Stimulated activated CD8-positive, alpha-beta memory T cell treated with anti-CD3 and anti-CD28 coated beads, Interleukin-7, amount 100 ng/mL, for 48 hours (primary cell): ENCODE measurements at regions not wholly inside any gene's neighbourhood (a gene's known extent, or its start where the extent isn't known, plus 50 kb on each side); places are given as distances from the start of the nearest gene placed in this dataset.
"Not testable (repeated sequence)": the region's sequence is repeated elsewhere in the genome, so short reads cannot be mapped to it uniquely, and the experiment has no call there.

ENCODE experiments used
- DNase-seq, 2 donors: peaks; one replicate each; pipeline ENCODE4 v3.0.0-alpha.2; 2020; ENCODE audit warnings: low read depth in 1 of 2; ENCODE audit errors: extremely low read depth in 1 of 2

DNA sequence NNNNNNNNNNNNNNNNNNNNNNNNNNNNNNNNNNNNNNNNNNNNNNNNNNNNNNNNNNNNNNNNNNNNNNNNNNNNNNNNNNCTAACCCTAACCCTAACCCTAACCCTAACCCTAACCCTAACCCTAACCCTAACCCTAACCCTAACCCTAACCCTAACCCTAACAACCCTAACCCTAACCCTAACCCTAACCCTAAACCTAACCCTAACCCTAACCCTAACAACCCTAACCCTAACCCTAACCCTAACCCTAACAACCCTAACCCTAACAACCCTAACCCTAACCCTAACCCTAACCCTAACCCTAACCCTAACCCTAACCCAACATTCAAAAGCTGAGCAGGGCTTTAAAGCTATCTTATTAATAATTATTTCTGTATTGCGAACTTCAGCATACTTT is 182.5 kb upstream of the FAM20C start:
- not testable (repeated sequence) for DNase-seq

DNA sequence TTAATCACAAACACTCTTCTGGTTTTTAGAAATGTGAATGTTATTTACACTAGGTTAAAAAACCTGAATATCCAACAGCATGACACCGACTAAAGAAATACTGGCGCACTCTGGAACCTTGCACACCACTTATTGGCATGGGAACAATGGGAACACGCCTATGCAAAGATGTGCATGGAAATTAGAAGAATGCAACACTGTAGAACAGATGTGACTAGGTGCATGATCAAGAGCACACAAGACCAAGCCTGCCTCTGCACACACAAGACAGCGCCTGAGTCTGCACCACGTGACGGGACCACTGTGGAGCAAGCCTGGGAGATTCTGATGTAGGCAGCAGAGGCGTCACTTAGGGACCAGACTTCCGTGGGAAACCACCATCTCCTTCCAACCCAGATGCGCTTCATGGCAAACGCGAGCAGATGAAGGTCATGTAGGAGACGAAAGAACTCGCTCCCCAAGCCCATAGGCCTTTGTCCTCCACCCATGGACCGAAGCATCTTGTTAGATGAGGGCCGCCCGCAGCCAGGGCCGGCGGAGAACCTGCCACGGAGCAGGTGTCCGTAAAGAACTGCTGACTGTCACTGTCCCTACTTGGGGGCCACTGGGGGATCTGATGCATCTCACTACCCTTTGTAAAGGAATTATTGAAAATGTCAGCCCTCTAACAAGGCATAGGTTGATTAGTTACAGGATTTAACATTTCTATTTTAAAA is 159.6 kb upstream of the FAM20C start:
- DNase-seq = not testable (repeated sequence)

DNA sequence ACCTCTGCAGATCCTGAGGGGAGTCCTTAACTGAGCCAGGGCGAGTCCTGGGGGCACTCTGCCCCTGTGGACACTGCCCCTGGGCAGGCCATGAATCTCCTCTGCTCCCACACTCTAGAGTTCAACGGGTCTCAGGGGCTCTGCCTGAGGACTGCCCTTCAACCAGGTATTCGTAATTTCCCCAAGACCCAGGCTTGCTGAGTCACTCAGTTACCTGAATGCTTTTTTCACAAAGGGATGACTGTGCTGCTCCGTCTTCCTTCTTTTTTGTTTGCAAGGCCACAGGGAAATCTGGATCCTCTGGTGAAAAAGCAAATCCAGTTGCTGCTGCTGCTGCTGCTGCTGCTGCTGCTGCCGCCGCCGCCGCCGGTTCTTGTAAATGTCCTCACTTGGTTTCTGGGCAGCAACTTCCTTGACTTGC is 157.2 kb upstream of the FAM20C start:
- not testable (repeated sequence) for DNase-seq

DNA sequence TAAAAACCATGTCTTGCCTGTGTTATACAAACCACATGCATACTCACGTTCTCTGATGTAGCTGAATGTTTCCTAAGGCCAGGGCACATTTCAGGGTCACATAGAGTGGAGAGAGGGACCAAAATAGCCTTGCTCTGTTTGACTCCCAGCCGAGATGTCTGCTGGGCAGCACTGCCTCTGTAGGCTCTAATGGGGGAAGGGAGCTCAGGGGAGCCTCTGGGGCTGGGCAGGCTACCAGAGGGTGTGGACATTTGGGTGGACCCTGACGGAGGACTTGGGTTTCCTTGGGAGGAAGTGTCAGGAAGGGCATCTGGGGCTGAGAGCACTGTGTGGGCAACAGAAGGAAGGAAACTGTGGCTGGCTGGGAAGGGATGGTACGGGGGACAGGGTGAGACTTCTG is 155.8 kb upstream of the FAM20C start:
- not testable (repeated sequence) for DNase-seq

DNA sequence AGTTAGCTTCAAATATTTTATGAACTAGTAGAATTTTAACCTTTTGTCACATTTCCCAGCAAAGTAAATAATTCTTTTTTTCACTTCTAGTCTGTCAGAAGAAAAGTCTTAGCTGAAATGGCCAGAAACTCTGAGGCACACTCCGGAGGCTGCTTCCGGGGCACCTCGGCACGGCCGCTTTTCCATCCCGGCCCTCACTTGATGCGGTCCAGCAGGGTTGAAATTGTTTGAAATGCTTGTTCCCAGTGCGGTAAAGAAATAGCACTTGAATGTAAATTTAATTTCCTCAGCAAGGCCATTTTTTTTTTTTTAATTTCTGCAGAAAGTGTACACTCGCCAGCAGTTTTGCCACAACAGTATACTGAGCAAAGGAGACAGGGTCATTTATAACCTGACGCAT is 154.7 kb upstream of the FAM20C start:
- not testable (repeated sequence) for DNase-seq

DNA sequence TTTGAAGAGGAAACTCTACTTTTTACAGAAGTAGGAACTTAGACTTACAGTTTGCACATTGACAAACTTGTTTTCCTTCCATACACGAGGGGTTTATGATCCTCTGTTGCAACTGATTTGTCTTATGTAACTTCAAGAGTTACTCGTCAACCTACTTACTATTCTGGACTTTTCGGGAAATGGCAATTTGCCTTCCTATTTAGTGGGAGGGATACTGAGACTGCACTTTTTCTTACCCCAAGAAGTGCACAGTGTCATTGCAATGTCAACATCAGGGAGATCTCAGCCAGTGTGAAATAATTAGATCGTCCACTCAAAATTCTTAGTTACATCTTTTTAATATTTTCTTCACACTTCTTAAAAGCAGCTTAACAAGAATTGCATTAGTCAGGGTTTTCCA is 153.9 kb upstream of the FAM20C start:
- DNase-seq = not testable (repeated sequence)

DNA sequence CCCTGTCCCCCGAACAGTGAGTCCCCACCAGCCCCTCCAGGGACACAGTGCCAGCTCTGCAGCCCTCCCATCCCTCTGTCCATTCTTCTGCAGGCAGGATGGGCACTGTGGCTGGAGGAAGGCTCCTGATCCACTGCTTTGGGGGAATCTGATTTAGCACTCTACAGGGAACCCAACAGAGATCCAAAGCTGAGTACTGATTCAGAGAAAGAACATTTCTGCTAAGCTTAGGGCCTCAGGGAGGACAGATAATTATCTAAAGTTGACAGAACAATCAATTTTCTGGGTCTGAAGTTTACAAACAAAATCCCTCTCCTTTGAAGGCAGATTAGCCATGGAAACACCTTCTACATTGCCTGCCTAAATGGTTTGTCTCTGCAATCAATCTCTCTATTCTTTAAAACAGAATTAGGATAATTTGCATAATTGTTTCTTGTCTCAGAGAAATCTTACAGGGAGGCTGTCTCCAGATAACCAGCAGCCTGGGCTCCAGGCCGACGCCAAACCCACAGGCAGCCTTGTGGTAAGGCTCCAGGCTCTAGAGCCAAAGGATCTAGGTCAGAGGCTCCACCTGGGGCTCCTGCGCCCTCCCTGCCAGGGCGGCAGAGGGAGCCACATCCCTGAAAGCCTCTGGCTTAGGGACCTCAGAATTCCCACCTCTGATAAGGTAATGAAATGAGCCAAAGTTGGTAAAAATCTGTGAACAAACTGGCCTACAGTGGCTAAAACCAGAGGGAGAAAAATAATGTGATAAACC is 152.2 kb upstream of the FAM20C start:
- not testable (repeated sequence) for DNase-seq

DNA sequence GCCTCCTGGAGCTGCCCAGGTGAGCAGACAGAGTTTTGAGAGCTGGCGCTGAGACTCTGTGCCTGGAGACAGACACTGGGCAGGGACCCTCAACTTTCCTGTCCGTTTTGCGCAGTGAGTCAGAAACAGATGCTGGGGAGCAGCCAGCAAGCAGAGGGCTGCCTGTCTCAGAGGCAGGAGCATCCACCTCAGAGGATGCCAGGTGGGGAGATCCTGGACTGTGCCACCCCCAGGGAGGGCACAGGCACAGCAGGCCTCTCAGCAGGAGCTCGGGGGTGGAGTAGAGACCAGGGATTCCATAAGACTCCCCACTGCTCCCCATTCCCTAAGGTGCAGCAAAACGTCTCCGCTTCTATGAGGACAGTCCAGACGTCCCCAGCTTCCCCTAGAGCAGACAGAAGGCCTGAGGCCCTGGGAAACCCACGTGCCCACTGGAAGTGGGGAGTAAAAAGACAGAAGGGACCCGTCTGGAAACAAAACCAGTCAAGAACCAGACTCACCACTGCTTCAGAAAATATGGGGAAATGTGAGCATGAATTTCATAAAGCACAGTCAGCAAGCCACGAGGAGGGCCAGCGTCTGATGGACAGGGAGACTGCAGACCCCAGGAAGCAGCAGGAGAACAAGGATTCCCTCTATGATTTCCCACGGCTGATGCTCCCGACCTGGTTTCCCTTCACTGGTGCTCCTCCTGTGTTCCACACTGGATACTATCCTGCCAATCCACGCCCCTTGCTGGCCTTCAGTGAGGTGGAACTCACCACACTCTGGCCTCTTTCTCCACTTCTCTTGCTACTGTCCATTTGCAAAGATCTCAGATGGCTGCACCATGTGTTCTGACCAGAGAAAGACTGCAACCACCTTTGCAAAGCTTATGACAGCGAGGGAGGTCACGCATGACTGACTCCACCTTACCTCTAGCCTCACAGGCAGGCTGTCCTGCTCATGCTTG is 151.3 kb upstream of the FAM20C start:
- no peak for DNase-seq

DNA sequence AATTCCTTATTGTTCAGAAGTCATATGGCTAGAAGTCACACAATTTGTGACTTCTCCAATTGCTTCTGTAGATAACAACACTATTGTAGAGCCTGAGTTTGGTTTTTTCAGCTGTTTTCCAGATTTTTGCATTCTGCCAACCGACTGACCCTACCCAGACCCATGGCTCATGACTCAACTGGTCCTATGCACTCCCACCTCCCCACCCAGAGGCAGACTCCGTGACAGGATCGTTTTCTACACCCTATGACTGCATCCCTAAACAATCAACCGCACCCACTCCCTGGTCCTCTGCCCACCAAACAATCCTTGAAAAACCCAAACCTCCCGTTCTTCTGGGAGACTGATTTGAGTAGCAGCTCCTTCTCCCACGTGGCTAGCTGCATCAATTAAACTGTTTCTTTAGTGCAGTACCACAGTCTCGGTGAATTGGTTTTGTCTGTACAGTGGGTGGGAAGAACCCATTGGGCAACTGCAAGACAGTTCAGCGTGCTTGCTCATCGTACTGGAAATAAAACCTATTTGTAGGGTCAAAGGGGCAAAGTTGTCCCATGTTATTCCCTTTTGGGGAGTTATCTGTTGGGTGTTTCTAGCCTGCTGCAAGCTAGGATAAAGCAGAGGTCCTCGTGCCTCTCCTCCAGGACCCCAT is 150.3 kb upstream of the FAM20C start:
- DNase-seq = no peak

DNA sequence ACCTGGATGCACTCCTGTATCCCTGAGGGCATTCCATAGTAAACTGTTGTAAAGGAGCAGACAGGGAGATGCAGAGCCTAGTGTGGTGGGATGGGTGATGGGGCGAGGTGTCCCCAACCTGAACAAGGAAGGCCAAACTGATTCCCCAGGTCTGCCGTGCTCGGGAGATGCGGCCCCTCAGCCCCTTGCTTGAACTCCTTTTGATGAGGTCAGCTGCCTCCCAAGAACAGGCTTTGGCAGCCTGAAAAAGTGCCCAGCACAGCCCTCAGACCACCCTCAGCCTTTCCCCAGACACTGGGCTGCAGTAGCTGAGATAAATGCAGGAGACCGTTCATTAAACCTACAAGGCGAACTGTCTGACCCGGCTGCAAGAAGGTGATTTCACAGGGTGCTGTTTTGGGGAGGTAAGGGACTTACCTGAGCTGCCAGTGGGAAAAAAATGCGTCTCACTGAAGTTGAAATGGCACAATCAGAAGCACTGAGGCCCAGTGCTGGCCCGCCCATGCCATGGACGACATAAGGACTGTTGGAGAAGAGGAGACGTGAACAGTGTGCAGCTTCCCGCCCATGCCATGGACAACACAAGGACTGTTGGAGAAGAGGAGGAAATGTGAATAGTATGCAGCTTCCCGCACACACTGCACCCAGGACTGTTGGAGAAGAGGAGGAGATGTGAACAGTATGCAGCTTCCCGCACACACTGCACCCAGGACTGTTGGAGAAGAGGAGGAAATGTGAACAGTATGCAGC is 148.4 kb upstream of the FAM20C start:
- no peak for DNase-seq

DNA sequence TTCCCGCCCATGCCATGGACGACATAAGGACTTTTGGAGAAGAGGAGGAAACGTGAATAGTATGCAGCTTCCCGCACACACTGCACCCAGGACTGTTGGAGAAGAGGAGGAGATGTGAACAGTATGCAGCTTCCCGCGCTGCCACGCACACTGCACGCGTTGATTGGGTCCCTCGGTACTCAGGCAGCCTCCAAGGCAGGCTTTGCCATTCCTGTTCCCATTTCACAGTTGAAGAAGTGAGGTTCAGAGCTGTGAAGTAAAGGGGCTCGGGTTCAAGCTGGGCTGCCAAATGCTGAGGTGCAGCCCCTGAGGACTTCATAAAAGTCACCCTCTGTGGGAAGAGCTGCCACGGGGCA is 147.9 kb upstream of the FAM20C start:
- DNase-seq = no peak

DNA sequence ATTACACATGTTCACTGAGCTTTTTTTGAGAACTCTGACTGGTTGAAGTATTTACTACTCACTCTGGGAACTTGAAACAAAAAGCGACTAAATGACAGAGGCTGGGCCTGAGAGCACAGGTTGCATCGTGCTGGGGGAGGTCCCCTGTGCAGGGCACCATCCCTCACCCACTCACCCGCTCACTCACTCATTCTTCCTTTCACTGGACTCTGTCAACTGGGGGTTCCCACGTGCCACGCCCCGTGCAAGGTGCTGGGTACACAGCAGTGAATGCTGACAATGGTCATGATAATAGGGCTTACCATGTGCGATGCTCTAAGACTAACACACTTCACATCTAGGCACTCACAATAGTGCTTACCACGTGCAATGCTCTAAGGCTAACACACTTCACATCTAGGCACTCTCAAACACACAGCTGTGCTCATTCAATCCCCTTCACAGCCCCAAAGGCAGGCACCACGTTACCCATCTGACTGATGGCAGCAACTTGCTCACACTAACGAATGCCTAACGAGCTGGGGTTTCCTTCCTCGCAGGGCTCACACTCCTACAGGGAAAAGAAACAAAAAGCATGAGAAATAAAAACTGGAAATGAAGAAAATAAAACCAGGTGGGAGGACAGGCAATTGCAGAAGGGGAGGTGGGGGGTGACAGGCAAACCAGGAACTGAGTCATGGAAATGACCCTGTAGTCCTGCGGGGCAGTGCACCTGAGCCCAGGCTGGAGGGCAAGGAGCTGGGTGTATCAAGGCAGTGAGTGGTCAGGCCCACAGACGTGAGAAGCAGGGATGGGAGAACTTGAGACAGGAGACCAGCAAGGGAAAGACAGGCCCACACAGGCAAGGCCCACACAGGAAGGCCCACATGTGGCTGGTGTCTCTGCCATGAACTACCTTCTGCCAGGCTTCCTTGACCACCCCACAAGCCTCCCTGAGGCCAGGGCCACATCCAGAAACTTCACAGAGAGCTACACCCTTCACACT is 147.0 kb upstream of the FAM20C start:
- DNase-seq = peak in 1 of 2 donors; percentile 11

DNA sequence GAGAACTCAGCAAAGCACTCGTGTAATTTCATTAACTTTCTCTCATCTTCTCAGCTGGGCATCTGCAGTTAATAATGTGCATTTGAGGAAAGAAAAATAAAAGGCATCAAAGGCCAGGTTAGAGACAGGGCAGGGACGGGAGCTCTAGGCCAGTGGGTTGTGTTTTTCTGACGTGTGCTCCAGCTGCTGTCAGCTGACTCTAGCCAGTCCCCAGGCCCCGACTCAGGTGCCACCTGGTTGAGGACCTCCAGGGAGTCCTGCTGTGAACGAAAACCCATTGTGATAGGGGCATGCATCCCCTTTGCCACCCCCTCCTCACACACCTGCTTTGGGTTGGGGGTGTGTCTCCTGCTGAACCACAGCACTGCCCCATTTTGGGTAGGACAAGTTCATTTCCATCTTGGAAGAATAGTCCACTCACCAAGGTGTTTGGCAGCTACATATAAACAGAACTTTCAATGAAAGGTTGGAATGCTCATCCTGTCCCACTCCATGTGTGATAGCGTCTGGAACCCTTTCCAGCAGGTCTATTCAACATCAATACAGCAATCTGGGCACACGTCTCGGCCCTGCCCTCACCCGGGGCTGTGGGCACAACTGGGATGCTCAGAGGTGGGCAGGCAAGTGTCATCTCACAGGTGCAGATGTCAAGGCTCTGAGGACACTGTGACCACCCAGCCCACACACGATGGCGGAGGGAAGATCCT is 146.1 kb upstream of the FAM20C start:
- no peak for DNase-seq

DNA sequence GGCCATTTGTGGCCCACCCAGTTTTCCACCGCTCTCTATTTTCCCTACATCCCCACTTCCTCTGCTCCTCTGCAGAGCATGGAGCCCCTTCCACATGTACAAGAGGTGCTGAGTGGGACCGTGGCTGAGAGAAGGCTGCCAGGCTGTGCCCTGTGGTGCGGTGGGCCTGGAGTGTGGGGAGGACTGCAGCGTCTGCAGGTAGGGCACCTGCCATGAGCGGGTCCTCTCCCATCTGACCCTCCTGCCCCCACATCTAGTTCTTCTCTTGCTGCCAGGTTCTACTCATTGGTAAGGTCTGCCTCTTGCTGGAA is 145.6 kb upstream of the FAM20C start:
- no peak for DNase-seq

DNA sequence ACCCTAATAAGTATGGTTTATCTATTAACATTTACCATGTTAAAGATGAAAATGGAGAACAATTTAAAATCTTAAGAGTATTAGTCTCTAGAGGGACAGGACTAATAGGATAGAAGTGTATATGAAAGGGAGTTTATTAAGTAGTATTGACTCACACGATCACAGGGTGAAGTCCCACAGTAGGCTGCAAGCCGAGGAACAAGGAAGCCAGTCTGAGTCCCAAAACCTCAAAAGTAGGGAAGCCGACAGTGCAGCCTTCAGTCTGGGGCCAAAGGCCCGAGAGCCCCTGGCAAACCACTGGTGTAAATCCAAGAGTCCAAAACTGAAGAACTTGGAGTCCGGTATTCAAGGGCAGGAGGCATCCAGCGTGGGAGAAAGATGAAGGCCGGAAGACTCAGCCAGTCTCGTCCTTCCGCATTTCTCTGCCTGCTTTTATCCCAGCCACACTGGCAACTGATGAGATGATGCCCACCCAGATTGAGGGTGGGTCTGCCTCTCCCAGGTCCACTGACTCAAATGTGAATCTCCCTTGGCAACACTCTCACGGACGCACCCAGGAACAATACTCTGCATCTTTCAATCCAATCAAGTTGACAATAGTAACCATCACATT is 140.8 kb upstream of the FAM20C start:
- DNase-seq = no peak

DNA sequence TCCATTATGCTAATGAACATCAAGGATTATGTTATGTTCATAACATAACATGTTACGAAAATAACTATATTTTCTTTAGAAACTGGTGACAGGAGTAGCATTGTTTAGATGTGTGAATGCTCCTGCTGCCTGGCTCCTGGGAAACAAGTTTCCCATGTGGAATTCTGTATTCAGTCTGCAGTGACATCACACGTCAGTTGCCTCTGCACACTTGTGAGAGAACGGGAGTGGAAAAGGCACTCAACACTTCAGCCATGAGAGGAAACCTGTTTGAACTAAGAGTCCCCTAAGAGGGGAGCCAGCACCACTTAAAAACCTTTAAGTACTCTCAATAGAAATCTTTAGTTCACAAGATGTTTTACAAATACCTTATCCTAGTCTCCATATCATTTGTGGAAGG is 140.3 kb upstream of the FAM20C start:
- DNase-seq = no peak

DNA sequence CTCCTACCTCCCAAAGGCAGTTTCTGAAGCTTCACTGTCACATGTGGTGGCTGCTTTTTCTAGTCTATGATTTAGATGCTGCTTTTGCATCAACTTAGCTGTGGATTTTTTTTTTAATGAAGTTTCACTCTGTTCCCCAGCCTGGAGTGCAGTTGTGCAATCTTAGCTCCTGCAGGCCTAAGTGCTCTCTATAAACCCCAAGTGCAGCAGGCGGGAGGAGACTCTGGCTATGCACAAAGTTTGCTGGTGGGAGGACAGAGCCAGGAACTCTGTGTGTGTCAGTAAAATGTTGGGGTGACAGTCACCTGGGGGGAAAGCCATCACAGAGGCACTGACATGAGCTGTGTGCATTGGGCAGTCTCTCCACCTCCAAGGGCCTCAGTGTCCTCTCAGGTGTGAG is 138.8 kb upstream of the FAM20C start:
- no peak for DNase-seq

DNA sequence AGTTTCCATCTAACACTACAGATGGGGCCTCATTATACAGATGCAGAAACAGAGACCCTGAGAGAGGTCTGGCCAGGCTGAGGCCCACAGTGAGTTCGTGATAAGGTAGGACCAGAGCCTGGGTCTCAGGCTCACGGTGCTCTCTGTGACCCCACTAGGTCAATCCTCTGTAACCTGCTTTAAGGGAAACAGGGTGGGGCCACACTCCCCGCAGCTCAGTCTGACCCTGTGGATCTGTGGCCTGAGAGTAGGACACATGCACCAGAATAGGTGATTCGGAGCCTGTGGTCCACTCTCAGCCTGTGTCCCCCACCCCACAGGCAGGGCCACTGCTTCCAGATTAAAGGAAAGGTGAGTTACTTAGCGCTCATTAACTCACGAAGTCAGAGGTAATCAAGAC is 137.8 kb upstream of the FAM20C start:
- DNase-seq = no peak
